ENCODE measurements at regions not wholly inside any gene's neighbourhood (a gene's known extent, or its start where the extent isn't known, plus 50 kb on each side); places are given as distances from the start of the nearest gene placed in this dataset.

- no peaks in the 10 kb centered on the region for H3K9me3 ChIP-seq (ENCODE audit: control insufficient read depth, low read length)
- H3K27me3 ChIP-seq (ENCODE audit: control insufficient read depth, insufficient read depth, low read length), result no peaks in the 10 kb centered on the region
- no peaks in the 10 kb centered on the region for H3K4me1 ChIP-seq
- H3K9ac ChIP-seq, result no peak overlapping the region
- no peak for TF ChIP-seq CTCF (IDR thresholded peaks at IDR 0.05)
- H3K36me3 ChIP-seq (ENCODE audit: control insufficient read depth, insufficient read depth, low read length), result no peaks in the 10 kb centered on the region
- no peaks in the 10 kb centered on the region for H3K79me2 ChIP-seq
- H3K4me2 ChIP-seq (ENCODE audit: low read length), result no peak overlapping the region
- H3K27ac ChIP-seq, result no peak overlapping the region
- H3K4me3 ChIP-seq (ENCODE audit: low read depth, low read length), result no peak overlapping the region
- no peak overlapping the region for H2AFZ ChIP-seq
These were observed 161.2 kb upstream of the CHD1 start for GRCh38 chr5:99089822-99090549.

- Histone ChIP-seq H3K27me3 (ENCODE audit: control insufficient read depth, insufficient read depth, low read length) (no peaks in the 10 kb centered on the region), H2AFZ (no peak overlapping the region), H3K4me2 (ENCODE audit: low read length) (no peak overlapping the region), H3K4me1 (no peaks in the 10 kb centered on the region), H3K79me2 (no peaks in the 10 kb centered on the region), H3K27ac (no peak overlapping the region), H3K9me3 (ENCODE audit: control insufficient read depth, low read length) (no peaks in the 10 kb centered on the region), H3K9ac (no peak overlapping the region), H3K4me3 (ENCODE audit: low read depth, low read length) (no peak overlapping the region), H3K36me3 (ENCODE audit: control insufficient read depth, insufficient read depth, low read length) (no peaks in the 10 kb centered on the region)
- TF ChIP-seq CTCF (IDR thresholded peaks at IDR 0.05), result no peak
These were observed 159.5 kb upstream of the CHD1 start for GRCh38 chr5:99088309-99088708.

- TF ChIP-seq CTCF (IDR thresholded peaks at IDR 0.05), result no peak
- H2AFZ ChIP-seq, result no peak overlapping the region
- no peak overlapping the region for H3K4me3 ChIP-seq (ENCODE audit: low read depth, low read length)
- no peaks in the 10 kb centered on the region for H3K27me3 ChIP-seq (ENCODE audit: control insufficient read depth, insufficient read depth, low read length)
- no peaks in the 10 kb centered on the region for H3K36me3 ChIP-seq (ENCODE audit: control insufficient read depth, insufficient read depth, low read length)
- H3K9ac ChIP-seq, result no peak overlapping the region
- H3K9me3 ChIP-seq (ENCODE audit: control insufficient read depth, low read length), result no peaks in the 10 kb centered on the region
- H3K4me1 ChIP-seq, result no peaks in the 10 kb centered on the region
- no peak overlapping the region for H3K27ac ChIP-seq
- H3K79me2 ChIP-seq, result no peaks in the 10 kb centered on the region
- H3K4me2 ChIP-seq (ENCODE audit: low read length), result no peak overlapping the region
These were observed 154.4 kb upstream of the CHD1 start for GRCh38 chr5:99083197-99083596.

- TF ChIP-seq CTCF (IDR thresholded peaks at IDR 0.05), result no peak
- Histone ChIP-seq H3K79me2 (no peaks in the 10 kb centered on the region), H3K4me1 (no peaks in the 10 kb centered on the region), H2AFZ (no peak overlapping the region), H3K4me3 (ENCODE audit: low read depth, low read length) (no peak overlapping the region), H3K27ac (no peak overlapping the region), H3K4me2 (ENCODE audit: low read length) (no peak overlapping the region), H3K9me3 (ENCODE audit: control insufficient read depth, low read length) (no peaks in the 10 kb centered on the region), H3K36me3 (ENCODE audit: control insufficient read depth, insufficient read depth, low read length) (no peaks in the 10 kb centered on the region), H3K27me3 (ENCODE audit: control insufficient read depth, insufficient read depth, low read length) (no peaks in the 10 kb centered on the region), H3K9ac (no peak overlapping the region)
These were observed 152.9 kb upstream of the CHD1 start for GRCh38 chr5:99081711-99082110.
